K562 (cell line): ENCODE measurements at regions not wholly inside any gene's neighbourhood (a gene's known extent, or its start where the extent isn't known, plus 50 kb on each side); places are given as distances from the start of the nearest gene placed in this dataset.

Experiments
- ATAC-seq: fragments of 200-7000 bp; cut with Tn5 transposase; 3 replicates; pipeline ENCODE4 v1.9.1; 2020; ENCODE audit warnings: moderate library complexity
- BruUV-seq: library from RNA; stranded (reverse); fragments of 400-500 nt; replicated peaks from 2 replicates; lab custom pipeline; 2021; lab: Mats Ljungman, UMichigan
- CTCF ChIA-PET: fragments of 300-600 bp; formaldehyde crosslinking; extraction: SDS; loops from one replicate; lab custom pipeline; 2021; ENCODE audit warnings: low intra/inter-chr PET ratio; lab: Yijun Ruan, JAX
- POLR2A ChIA-PET: fragments of 300-600, 350-650 bp; sonication (Branson Sonifier 250); formaldehyde crosslinking; extraction: SDS; loops from one replicate; lab custom pipeline; 2021; ENCODE audit warnings: antibody characterized with exemption, inconsistent platforms; lab: Yijun Ruan, JAX
- DNase-seq, 4 experiments: peaks; one replicate each; pipeline versions ENCODE4 v3.0.0 to v3.0.0-alpha.2; 2011 to 2018; ENCODE audit warnings: low spot score in 3 of 4, mixed read lengths in 3 of 4; ENCODE audit errors: extremely low read depth in 1 of 4
- FAIRE-seq: peaks from 2 replicates; lab custom pipeline; 2011; peaks lifted over from hg19 to GRCh38; lab: Jason Lieb, UNC
- H2AFZ ChIP-seq: 2 replicates; pipeline ENCODE4 v1.6.0; 2011; ENCODE audit warnings: low read depth, low read length, control low read depth, inconsistent platforms
- H3K27ac ChIP-seq: fragments of 200-600 bp; 3 replicates; pipeline ENCODE4 v1.8.0; 2011; ENCODE audit warnings: low read depth, mild to moderate bottlenecking, control low read depth, inconsistent platforms, low read length, moderate library complexity, mixed read lengths; ENCODE audit errors: extremely low read depth
- H3K27me3 ChIP-seq, 2 experiments: fragments of 300-600 bp in 1 of 2; 2 replicates in 1 of 2; 3 replicates in 1 of 2; pipeline versions ENCODE4 v1.6.0 to v1.8.0; 2011; ENCODE audit warnings: inconsistent platforms in 2 of 2, low read length in 2 of 2, mild to moderate bottlenecking in 1 of 2, mixed read lengths in 1 of 2, moderate library complexity in 1 of 2; ENCODE audit not compliant: control insufficient read depth in 2 of 2, insufficient read depth in 2 of 2
- H3K36me3 ChIP-seq: fragments of 300-600 bp; 3 replicates; pipeline ENCODE4 v1.8.0; 2011; ENCODE audit warnings: mild to moderate bottlenecking, low read length, inconsistent platforms; ENCODE audit not compliant: control insufficient read depth, insufficient read depth
- H3K4me1 ChIP-seq, 2 experiments: fragments of 200-600 bp in 1 of 2; replicated peaks in 1 of 2; 2 replicates in 1 of 2; 3 replicates in 1 of 2; pipeline versions ENCODE4 v1.5.1 to v1.8.0; 2011; ENCODE audit warnings: inconsistent platforms in 2 of 2, low read length in 2 of 2, mild to moderate bottlenecking in 1 of 2, mixed read lengths in 1 of 2, moderate library complexity in 1 of 2; ENCODE audit not compliant: control insufficient read depth in 2 of 2, insufficient read depth in 2 of 2
- H3K4me2 ChIP-seq: 2 replicates; pipeline ENCODE4 v1.6.1; 2011; ENCODE audit warnings: low read length, control low read depth, inconsistent platforms, mixed read lengths; ENCODE audit not compliant: insufficient read depth
- H3K4me3 ChIP-seq: fragments of 200-600 bp; sonication (generic), shearing (Covaris generic); 2 replicates; pipeline ENCODE4 v1.5.1; 2016; ENCODE audit warnings: control low read depth, inconsistent platforms
- H3K79me2 ChIP-seq: fragments of 200-600 bp; 3 replicates; pipeline ENCODE4 v1.8.0; 2011; ENCODE audit warnings: low read length, inconsistent platforms; ENCODE audit not compliant: control insufficient read depth, insufficient read depth
- H3K9ac ChIP-seq, 2 experiments: 2 replicates each; pipeline versions ENCODE4 v1.6.0 to v1.6.1; 2011; ENCODE audit warnings: low read depth in 2 of 2, low read length in 2 of 2, control low read depth in 1 of 2, inconsistent platforms in 1 of 2, mild to moderate bottlenecking in 1 of 2, mixed read lengths in 1 of 2; ENCODE audit not compliant: insufficient read depth in 1 of 2
- H3K9me1 ChIP-seq: one replicate; pipeline ENCODE4 v1.6.0; 2011; ENCODE audit warnings: inconsistent platforms, mild to moderate bottlenecking, low read length, moderate library complexity; ENCODE audit not compliant: control insufficient read depth, insufficient read depth
- H3K9me3 ChIP-seq: replicated peaks from 2 replicates; pipeline ENCODE4 v1.5.1; 2011; ENCODE audit warnings: low read depth, low read length, inconsistent platforms; ENCODE audit not compliant: control insufficient read depth, insufficient read depth
- H4K20me1 ChIP-seq: replicated peaks from 2 replicates; pipeline ENCODE4 v1.6.1; 2011; ENCODE audit warnings: low read length, inconsistent platforms, mixed read lengths; ENCODE audit not compliant: control insufficient read depth, insufficient read depth
- FOSL1 ChIP-seq: fragments of 200-800 bp; sonication (Bioruptor generic); conservative IDR thresholded peaks from 2 replicates; pipeline ENCODE4 v1.6.1; 2016; ENCODE audit warnings: missing genetic modification characterization, missing compliant biosample characterization
- HNRNPLL ChIP-seq: fragments of 200-400 bp; formaldehyde crosslinking; IDR thresholded peaks from 2 replicates; pipeline ENCODE4 v1.6.1; 2017; ENCODE audit warnings: low read length, low read depth, mild to moderate bottlenecking; ENCODE audit not compliant: poor library complexity, severe bottlenecking
- MXI1 ChIP-seq: IDR thresholded peaks from 2 replicates; pipeline ENCODE4 v1.6.1; 2011; ENCODE audit warnings: low read depth, mild to moderate bottlenecking, improper control_type of control experiment, low read length
- MYNN ChIP-seq, 2 experiments: sonication (generic); formaldehyde crosslinking in 1 of 2; IDR thresholded peaks; 2 replicates each; pipeline versions ENCODE4 v1.5.0 to v1.6.1; 2016 to 2020; ENCODE audit warnings: antibody characterized with exemption in 1 of 2, missing genetic modification reagents in 1 of 2
- PHB2 ChIP-seq: fragments of 450-650 bp; IDR thresholded peaks from 2 replicates; pipeline ENCODE4 v1.6.1; 2017; ENCODE audit warnings: low read depth
- PRDM10 ChIP-seq: fragments of 450-650 bp; IDR thresholded peaks from 2 replicates; pipeline ENCODE4 v1.6.1; 2018; ENCODE audit not compliant: partially characterized antibody
- PYGO2 ChIP-seq: fragments of 450-650 bp; IDR thresholded peaks from 2 replicates; pipeline ENCODE4 v1.6.1; 2016; ENCODE audit warnings: mild to moderate bottlenecking, missing genetic modification characterization, moderate library complexity, missing compliant biosample characterization
- SMAD3 ChIP-seq: fragments of 450-650 bp; formaldehyde crosslinking; conservative IDR thresholded peaks from 2 replicates; pipeline ENCODE4 v1.4.0; 2020; ENCODE audit warnings: mild to moderate bottlenecking
- ZC3H4 ChIP-seq: sonication (generic); formaldehyde crosslinking; IDR thresholded peaks from 2 replicates; pipeline ENCODE4 v1.9.0; 2021; ENCODE audit warnings: missing genetic modification reagents, borderline replicate concordance
- ZC3H8 ChIP-seq: fragments of 450-650 bp; IDR thresholded peaks from 2 replicates; pipeline ENCODE4 v1.6.1; 2017
- ZNF146 ChIP-seq: IDR thresholded peaks from one replicate; pipeline ENCODE4 v1.6.1; 2018; ENCODE audit warnings: missing compliant biosample characterization; ENCODE audit not compliant: unreplicated experiment
- ZNF830 ChIP-seq: fragments of 250-450 bp; sonication (Bioruptor Pico); IDR thresholded peaks from 2 replicates; pipeline ENCODE4 v1.5.0; 2021; ENCODE audit warnings: mild to moderate bottlenecking
- WGBS: fragments of 100-300 bp; shearing (Covaris generic); methylation state at CpG from one replicate; pipeline ENCODE4 v1.1.6; 2016; ENCODE audit warnings: low coverage, mixed read lengths; ENCODE audit not compliant: insufficient coverage; ENCODE audit errors: missing lambda C conversion rate; 5-methylcytosine and 5-hydroxymethylcytosine counted together
- in situ Hi-C: fragments of 300-500 bp; cut with MboI; formaldehyde crosslinking; loops from 4 replicates; pipeline ENCODE4 v1.15.0; 2018; ENCODE audit warnings: inconsistent platforms, mixed read lengths
- intact Hi-C: fragments of 100-400 bp; cut with micrococcal nuclease; formaldehyde crosslinking; loops from 2 replicates; pipeline ENCODE4 v1.14.2; 2022

DNA sequence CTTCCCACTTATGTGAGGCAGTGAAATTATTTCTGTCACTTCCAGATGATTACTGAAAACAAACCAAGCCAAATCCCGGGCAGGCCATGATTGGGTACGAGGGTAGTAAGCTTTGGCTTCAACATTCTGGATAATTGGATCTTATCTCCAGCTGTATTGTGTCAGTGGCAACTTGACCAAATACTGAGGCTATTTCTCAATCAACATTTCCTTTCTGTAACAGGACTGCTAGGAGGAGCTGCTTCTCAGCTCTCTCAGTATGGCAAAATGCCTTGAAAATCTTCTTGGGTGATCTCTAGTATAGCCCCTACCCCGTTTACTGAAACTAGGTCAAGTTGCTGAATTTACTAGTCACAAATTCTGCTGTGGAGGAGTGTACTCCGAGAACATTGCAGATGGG is 169.3 kb upstream of the FRMPD4 start:
- WGBS = 0% methylated on average over 4 of the region's 4 CpGs
- H3K36me3 ChIP-seq = no peaks in the 10 kb centered on the region
- no peak overlapping the region for H2AFZ ChIP-seq
- no peaks in the 10 kb centered on the region for H3K9me3 ChIP-seq
- CTCF ChIA-PET = no interaction called here
- no peak overlapping the region for H3K9ac ChIP-seq
- ATAC-seq (no peak), DNase-seq (no peak)
- POLR2A ChIA-PET = no interaction called here
- no peaks in the 10 kb centered on the region for H3K79me2 ChIP-seq
- BruUV-seq = no TSS peak
- in situ Hi-C loops = no loop called here
- no peaks in the 10 kb centered on the region for H3K27me3 ChIP-seq
- no peak for TF ChIP-seq MXI1
- no peak for TF ChIP-seq ZNF146
- no peak for TF ChIP-seq SMAD3
- no peak for TF ChIP-seq MYNN (IDR thresholded peaks at IDR 0.05)
- TF ChIP-seq MYNN (CRISPR knock-in tag; IDR thresholded peaks at IDR 0.05) = no peak
- TF ChIP-seq PHB2 = no peak
- no peak for TF ChIP-seq PRDM10
- no peak for TF ChIP-seq ZNF830
- no peak for TF ChIP-seq ZC3H8
- TF ChIP-seq PYGO2 (tag) = no peak
- TF ChIP-seq HNRNPLL = no peak
- no peak for TF ChIP-seq FOSL1 (tag)
- no peak for TF ChIP-seq ZC3H4 (CRISPR knock-in tag)
- TF ChIP-seq, all 486 proteins: peak for 0
- Histone ChIP-seq H3K4me2 (no peak overlapping the region), H3K9me1 (no peaks in the 10 kb centered on the region), H4K20me1 (no peaks in the 10 kb centered on the region), H3K4me3 (no peak overlapping the region), H3K4me1 (no peaks in the 10 kb centered on the region), H3K27ac (no peak overlapping the region)
- no peak for FAIRE-seq
- intact Hi-C loops = no loop called here
